Fibroblast of skin of back (primary cell): ENCODE measurements at regions not wholly inside any gene's neighbourhood (a gene's known extent, or its start where the extent isn't known, plus 50 kb on each side); places are given as distances from the start of the nearest gene placed in this dataset.

Experiments used
- DNase-seq: peaks from one replicate; pipeline ENCODE4 v3.0.0-alpha.2; 2013

DNA sequence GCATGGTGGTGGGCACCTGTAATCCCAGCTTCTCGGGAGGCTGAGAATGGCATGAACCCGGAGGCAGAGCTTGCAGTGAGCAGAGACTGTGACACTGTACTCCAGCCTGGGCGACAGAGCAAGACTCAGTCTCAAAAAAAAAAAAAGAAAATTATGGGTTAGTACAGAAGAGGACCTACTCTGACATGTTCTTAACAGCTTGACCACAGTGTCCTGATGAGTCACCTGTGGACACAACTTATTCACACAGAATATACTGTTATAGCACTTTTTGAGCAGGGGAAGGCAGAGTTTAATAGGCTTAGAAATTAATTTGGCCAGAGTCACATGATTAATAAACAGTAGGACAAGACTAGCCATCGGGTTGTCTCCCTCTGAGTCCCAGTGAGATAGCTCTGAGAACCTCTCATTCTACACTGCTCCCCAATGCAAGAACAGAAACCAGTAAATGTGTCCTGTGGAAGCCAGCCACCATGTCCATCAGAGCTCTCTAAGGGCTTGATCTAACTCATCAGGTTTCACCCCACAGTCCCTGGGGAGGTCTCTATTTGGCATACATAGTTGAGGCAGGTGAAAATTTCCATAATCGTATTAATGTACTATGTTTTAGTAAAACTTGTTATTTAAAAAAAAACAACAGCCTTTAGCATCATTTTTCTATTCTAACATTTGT lies 1077.9 kb upstream of the C9orf72 start:
- DNase-seq: no peak

DNA sequence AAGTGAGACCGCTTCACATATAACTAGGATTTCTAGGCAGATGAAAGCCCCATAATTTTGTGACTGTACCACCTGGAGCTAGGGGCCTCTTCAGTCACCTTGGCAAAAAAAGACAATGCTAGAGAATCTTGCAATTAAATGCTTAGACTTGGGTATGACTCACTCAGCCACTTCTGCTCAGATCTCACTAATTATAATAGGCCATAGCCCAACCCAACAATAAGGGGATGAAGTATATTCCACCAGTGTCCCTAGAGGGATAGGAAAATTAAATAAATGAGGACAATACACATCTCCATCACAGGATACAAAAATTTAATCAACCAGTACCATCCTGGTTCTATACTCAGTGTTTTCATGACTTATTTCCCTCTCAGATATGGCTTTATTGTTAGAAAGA lies 1079.9 kb upstream of the C9orf72 start:
- no peak for DNase-seq

DNA sequence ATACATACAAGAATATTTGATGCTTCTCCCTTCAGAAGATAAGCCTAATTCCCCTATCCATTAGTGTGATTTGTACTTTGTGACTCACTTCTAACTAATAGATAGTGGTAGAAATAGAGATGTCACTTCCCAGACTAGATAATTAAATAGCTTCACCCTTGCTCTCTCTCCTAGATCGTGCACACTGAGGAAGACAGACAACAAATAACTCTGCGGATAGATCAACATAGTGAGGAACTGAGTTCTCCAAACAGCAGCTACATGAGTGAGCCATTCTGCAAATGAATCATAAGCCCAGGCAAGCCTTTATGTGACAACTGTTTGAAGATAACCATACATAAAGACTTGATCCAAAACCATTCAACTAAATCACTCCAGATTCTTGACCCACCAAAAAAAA lies 1083.4 kb upstream of the C9orf72 start:
- DNase-seq: no peak

DNA sequence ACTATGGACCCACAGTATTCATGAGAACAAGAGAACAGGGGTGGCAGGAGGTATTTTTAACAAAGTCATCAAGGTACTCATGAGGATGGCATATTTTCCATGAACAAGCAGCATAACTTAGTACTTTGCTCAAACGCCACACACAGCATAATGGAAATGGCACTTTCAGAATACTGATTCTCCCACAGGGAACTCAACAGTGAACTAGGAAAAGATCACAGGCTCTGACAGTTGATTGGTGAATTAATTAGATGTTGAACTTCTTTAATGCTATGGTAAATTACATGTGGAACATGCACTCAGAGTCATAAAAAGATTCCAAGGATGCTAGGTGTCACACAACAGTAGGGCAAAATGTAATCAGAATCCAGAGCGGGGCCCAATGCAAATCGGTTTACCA lies 1088.6 kb upstream of the C9orf72 start:
- DNase-seq: no peak

DNA sequence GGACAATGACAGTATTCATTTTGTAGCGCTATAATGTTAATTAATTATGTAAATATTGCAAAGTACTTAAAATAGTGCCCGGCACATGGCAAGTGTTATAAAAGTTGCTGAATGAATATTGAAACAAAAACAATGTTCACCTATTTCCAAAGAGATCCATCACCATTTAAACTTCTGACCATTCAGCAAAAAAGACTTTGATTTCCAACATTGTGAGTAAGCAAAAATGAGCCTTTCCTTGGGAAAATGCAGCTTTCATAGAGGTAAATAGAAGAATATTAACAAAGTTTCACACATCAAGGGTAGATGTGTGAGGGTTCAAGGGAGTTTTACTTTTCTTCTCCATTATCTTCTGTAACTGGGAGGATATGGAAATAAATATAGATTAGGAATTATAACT lies 1089.4 kb upstream of the C9orf72 start:
- no peak for DNase-seq

DNA sequence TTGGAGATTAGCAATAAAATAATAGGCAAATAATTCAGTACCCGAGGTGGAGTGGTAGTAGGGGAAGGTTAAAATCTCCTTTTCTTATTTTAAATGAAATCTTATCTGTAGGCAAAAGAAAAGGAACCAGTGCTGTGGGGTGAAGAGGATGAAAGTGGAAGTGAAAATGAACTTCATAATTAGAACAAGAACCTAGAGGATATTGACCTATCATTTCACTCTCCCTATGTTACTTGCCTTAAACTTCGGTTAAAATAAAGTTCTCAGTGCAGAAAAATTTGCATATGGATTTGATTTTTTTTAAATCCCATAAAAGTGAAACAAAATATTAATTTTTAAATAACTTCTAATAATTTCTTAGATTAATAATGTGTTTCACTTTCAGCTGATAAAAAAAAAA lies 1094.9 kb upstream of the C9orf72 start:
- DNase-seq: no peak

DNA sequence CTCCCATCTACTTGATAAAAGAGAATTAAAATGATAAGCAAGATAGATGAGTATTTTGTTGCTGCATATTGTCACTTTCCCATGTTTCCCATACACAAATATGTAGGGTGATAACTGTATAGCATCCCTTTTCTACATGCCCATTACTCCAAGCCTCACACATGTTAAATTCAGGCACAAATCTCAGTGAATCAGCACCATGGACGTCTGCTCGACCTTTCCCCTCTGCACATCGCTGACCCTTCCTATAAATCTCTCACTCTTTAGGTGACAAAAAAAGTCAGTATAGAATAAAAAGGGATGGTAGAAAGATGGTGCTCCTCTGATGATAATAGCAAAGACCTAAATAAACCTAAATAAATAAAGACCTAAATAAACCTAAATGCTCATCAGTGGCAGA lies 1097.7 kb upstream of the C9orf72 start:
- DNase-seq: no peak

DNA sequence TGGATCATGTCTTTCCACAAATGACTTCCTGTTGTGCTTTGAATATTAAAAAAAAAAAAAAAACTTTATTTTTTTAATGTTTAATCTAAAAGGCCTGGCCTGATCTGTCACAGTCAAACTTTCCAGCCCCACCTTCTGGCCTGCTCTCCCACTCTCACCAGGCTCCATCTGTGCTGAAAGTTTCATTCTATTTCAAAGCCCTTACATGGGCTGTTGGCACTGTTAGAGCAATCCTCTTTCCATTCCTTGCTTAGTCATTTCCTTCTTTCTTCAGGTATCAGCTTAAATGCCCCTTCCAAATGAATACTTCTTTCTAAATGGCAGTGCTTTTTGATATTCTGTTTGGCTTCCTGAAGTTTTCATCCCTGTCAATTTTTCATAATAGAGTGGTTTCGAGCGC lies 1104.8 kb upstream of the C9orf72 start:
- DNase-seq: no peak

DNA sequence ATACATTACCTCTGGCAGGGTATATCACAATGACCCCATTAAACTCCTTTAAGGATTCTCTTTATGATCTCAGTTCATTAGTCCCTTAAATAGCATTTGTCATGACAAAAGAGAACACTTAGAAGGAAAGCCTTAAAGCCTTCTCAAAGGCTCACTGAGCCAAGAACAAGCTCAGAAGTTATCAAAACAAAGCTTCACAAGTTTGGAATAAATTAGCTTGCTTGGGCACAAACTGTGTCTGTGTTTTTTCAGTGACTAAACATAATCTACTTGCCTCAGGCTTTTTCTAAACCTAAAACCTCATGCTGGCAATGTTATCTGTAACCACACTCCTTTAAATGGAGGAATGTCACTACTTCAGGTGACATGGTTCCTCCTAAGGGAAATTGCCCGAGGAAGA lies 1114.9 kb upstream of the C9orf72 start:
- DNase-seq: no peak

DNA sequence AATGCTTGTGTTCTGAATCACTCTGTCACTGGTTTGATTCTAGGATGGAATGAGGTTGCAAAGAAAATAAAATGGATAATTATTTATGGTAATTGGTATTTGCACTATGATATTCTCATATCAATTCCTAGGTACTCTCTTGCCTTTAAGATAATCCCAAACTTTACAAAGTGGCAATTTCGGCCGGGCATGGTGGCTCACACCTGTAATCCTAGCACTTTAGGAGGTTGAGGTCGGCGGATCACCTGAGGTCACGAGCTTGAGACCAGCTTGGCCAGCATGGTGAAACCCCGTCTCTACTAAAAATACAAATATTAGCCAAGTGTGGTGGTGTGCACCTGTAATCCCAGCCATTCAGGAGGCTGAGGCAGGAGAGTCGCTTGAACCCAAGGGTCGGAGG lies 1118.7 kb upstream of the C9orf72 start:
- no peak for DNase-seq

DNA sequence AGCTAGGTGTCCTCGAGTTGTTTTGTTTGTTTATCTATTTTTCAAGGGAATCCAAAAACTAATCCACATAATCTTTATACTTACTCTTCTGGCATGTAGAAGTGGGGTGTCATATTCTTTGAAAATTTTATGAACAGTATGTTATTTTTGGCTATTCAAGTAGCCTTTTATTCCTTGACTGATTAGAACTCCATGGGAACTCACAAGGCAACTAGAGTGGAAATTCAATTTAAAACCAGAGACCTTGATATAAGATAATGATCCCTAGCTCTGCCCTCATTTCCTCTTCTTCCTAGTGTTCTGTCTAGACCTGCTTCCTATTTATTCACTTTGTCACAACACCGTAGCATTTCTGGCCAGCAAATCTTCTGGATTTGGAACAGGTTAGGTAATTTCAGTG lies 1123.7 kb upstream of the C9orf72 start:
- no peak for DNase-seq

DNA sequence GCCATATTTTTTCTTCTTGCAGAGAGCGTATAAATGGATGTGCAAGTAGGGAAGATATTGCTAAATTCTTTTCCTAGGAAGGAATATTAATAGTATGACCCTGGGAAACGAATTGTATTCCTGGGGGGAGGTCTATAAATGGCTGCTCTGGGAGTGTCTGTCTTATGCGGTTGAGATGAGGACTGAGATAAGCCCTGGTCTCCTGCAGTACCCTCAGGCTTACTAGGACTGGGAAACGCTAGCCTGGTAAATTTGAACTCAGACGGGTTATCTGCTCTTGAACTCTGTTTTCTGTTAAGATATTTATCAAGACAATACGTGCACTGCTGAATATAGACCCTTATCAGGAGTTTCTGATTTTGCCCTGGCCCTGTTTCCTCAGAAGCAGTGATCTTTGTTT lies 1126.4 kb upstream of the C9orf72 start:
- DNase-seq: no peak

DNA sequence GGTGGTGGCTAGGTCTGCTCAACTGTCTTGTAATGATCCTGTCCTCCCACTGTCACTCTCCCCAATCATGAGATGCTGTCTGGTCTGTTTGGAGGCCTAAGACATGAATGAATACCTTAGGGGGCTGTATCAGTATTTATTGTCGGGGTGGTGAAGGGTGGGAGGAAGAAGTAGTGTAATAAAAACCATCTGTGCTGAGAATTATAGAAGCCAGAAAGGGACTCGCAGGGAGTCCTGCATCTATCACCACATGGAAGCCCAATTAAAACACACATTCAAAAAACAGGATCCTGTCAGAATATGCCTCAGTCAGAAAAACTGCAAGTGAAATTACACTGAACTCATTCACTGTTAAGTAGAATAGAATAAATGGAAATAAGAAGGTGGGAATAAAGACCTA lies 1134.3 kb upstream of the C9orf72 start:
- DNase-seq: no peak

DNA sequence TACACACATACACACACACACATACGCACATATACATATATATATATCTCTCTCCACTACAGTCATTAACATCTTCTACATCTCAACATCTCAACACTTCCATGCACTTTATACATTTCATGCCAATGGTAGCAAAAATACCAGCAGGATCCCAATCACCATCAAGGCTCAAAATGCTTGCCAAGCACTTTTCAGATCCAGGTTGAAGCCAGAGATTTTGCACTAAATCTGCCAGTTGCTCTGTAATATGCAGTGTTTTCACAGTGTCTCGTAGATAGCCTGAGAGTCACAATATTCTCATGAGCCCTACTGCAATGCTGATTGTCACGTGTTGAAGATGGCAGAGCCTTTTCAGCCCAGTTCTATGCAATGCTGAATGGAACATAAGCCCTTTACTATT lies 1140.9 kb upstream of the C9orf72 start:
- DNase-seq: no peak

DNA sequence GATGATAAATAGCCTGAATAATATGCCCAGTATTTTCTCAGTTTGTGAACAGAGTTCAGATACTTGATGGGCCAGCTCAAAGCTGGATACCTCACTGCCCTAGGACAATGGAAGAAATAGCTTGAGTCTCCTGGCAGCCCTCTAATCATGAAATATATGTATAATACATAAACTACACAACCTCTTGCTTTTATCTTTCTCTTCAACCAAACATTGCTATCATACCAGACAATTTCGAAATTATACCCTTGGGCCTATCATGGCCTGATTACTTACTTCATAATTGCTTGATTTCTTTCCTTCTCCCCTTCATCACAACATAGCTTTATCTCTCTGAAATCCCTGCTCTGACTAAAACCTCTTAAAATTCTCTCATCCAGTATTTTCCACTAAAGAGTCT lies 1144.9 kb upstream of the C9orf72 start:
- no peak for DNase-seq

DNA sequence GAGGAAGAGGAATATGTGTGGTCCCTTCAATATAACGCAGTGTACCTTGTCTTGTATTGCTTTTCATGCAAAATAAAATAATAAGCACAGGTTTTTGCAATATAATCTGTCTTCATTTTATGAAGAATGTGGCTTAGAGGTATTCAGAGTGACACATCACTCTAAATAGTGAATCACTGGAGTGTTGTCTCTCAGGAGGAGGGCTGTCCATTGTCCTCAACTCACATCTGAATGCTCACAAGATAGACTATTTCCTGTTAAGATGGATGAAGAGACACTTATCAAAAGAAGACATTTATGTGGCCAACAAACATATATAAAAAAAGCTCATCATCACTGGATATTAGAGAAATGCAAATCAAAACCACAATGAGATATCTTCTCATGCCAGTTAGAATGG lies 1147.5 kb upstream of the C9orf72 start:
- DNase-seq: no peak

DNA sequence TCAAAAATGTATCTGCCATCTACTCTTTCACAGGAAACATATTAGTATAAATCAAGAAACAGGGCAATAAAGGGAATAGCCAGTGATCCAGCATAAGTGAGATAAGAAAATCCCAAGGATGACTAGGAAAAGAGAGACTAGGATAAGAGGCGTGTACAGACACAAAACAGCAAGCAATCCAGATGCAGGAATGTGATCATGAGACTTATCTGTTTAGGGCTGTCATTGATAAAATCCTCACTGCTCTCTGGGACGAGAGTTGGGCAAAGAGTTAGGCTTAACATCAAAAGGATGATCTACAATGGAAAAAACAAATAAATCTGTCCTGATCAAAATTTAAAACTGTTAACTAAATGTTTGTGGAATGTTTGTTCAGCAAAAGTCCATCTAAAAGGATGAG lies 1156.8 kb upstream of the C9orf72 start:
- no peak for DNase-seq

DNA sequence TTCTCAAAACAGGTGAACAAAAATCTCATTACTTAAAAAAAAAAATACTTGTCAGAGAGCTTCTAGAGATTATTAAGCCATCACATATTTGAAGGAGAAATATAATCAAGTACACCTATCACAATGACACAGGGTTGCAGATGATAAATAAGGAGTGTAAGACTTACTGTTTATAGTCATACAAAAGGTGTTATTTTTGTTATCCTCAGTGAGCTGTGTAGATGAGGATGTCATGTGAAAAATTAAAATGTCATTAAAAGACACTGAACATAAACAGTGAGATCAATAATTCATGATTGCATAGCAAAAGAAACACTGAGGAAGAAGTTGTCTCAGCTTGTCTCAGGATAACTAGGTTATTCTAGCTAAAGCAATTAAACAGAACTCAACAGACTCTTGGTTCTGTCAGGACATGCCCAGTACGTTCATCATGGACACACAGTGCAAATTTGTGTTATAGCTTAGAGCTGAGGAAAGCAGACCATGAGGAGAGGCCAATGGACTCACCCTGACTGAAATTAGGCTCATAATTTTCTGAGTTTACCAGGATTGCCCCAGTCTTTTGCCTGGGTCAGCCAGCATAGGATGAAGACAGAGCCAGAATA lies 1162.6 kb upstream of the C9orf72 start:
- no peak for DNase-seq

DNA sequence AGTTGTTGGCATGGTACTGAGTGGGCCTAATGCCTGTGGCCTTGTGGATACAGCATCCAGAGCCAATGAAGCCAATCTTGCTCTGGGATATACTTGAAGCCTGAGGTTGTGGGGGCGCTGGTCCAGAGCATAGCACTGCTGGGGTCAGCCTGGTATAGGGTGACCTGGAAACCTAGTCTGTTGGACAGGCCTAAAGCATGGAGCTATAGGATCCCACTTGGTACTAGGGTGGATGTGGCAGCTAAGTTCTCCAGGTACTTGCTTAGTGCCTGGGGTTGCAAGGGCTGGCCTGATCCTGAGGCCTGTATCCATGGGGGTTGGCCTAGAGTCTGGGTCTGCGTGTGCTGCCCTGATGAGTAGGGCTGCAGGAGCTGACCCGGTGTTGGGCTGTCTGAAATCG lies 1168.2 kb upstream of the C9orf72 start:
- no peak for DNase-seq

DNA sequence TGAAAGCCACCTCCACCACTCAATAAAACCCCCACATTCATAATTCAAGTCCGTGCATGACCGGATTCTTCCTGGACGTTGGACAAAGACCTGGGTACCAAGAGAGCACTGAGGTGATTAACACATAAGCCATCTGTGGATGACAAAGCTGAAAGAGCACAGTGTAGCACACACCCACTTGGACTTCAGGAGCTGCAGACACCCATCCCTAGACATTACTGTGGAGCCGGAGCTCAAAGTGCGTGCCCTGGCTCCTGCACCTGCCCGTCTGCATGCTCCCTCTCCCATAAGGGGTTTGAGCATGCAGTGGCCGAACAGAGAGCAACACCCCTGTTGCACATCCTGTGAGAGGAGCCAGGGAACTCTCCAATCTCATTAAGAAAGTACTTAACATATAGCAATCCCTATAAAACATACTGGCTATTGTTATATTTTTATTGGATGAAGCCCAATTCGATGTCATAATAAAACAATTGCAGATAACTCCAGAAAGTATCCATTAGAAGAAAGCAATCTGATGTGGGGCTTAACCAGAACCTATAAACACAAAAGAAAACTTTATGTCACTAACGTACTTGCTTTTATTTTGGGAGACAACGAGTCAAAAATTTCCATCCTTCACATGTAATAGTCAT lies 1174.2 kb upstream of the C9orf72 start:
- DNase-seq: no peak

DNA sequence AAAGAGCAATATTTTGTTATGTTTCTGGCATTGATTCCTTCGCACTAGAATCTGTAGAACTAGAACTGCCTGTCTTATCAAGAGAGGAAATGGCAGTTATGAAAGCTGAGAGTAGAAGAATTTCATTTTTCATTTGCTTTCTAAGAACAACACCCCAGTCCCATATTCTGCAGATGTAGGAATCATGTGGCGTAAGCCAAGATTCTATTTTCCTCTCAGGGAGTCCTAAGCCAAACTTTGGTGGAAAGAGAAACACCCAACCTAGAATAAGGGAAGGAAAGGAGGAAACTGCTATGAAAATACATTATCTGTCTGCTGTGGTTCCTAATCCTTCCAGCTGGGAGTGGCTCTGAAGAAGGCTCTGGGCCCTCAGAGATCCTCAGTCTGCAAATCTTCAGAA lies 1176.9 kb upstream of the C9orf72 start:
- DNase-seq: no peak

DNA sequence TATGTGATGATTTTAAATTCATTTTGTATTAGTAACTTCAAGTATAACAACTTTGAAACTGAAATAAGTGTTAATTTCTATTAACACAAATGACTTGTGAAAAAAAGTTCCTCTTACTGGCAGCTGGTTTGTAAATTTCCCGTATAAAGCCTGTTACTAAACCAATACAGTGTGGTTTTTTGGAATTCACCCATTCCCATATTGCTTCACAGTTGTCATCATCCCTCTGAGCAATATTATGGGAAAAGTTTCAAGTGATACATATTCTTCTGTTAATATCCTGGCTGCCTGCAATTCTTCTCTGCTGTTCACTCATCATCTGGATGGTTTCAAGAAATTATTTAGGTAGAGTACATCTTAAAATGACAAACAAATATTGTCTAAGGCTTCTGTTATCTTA lies 1185.1 kb upstream of the C9orf72 start:
- DNase-seq: no peak

DNA sequence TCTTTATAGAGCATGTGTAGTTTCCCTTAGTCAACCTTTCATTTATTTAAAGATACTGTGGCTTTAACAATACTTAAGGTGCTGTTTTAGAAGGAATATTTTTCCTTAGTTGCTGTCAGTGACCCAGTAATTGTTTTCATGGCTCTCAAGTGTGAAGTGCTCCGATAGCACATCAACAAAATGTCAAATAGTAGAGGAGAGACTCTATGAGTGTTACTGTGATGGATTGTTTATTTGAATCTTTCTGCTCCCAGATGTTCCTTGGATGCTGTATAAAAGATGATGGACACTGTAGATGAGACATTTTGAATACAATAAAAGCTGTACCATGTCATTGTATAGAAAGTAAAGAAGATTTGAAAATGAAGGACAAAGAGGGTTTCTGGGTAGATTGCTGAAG lies 1185.7 kb upstream of the C9orf72 start:
- no peak for DNase-seq

DNA sequence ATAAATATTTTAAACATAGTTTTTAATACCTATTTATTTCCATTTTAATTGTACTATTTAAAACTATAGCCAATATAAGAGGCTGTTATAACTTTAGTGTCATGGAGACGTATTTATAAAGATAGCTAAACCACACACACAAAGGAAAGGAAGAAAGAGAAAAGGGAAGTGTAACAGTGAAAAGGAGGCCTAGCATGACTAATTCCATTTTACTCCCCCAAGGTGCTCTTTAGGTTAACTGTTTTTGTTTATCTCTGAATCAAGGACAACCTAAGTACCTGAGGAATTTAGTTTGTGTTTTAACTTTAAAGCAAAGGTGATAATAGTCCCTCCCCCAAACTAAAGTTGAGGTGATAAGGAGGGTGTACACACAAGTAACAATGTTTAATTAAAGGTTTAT lies 1188.9 kb upstream of the C9orf72 start:
- no peak for DNase-seq

DNA sequence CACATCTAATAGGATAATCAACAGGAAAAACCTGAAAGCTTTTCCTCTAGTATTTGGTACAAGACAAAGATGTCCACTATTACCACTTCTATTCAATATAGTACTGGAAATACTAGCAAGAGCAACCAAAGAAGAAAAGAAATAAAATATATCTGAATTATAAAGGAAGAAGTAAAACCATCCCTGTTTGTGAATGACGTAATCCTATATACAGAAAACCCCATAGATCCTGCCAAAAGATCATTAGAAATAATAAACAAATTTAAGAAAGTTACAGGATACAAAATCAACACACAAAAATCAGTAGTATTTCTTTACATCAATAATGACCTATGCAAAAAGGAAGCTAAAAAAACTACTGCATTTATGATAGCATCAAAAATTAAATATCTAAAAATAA lies 1191.3 kb upstream of the C9orf72 start:
- no peak for DNase-seq
